PC-3 (cell line): ENCODE measurements at regions not wholly inside any gene's neighbourhood (a gene's known extent, or its start where the extent isn't known, plus 50 kb on each side); places are given as distances from the start of the nearest gene placed in this dataset.

Source experiments
- ATAC-seq: fragments of 200-7000 bp; cut with Tn5 transposase; 2 replicates; pipeline ENCODE4 v1.9.1; 2020; ENCODE audit warnings: mild to moderate bottlenecking, moderate library complexity
- BruUV-seq: library from RNA; stranded (reverse); fragments of 400-500 nt; replicated peaks from 2 replicates; lab custom pipeline; 2021; lab: Mats Ljungman, UMichigan
- CTCF ChIA-PET: fragments of 300-600 bp; sonication (Branson Sonifier 250); formaldehyde crosslinking; loops from one replicate; lab custom pipeline; 2022; ENCODE audit warnings: antibody characterized with exemption; lab: Charles Lee
- POLR2A ChIA-PET: fragments of 300-600 bp; sonication (Branson Sonifier 250); formaldehyde crosslinking; loops from one replicate; lab custom pipeline; 2022; ENCODE audit warnings: antibody characterized with exemption; ENCODE audit not compliant: unreplicated experiment; lab: Charles Lee
- DNase-seq: peaks from one replicate; pipeline ENCODE4 v3.0.0-alpha.2; 2015
- H2AFZ ChIP-seq: fragments of 300-600 bp; sonication (generic); 2 replicates; pipeline ENCODE4 v1.6.0; 2016; ENCODE audit warnings: antibody characterized with exemption, low read length
- H3F3A ChIP-seq: fragments of 300-600 bp; sonication (generic); one replicate; pipeline ENCODE4 v1.6.0; 2017; ENCODE audit warnings: antibody characterized with exemption, low read length, control low read depth, mild to moderate bottlenecking; ENCODE audit not compliant: unreplicated experiment
- H3K27ac ChIP-seq: fragments of 300-600 bp; sonication (generic); 2 replicates; pipeline ENCODE4 v1.5.1; 2016; ENCODE audit warnings: mild to moderate bottlenecking, low read length
- H3K27me3 ChIP-seq: fragments of 300-600 bp; sonication (generic); 2 replicates; pipeline ENCODE4 v1.6.1; 2016; ENCODE audit warnings: low read length, mixed read lengths
- H3K36me3 ChIP-seq: fragments of 300-600 bp; sonication (generic); 2 replicates; pipeline ENCODE4 v1.6.1; 2016; ENCODE audit warnings: low read depth, mixed run types, low read length, mixed read lengths
- H3K4me1 ChIP-seq: fragments of 300-600 bp; sonication (generic); 2 replicates; pipeline ENCODE4 v1.5.1; 2016; ENCODE audit warnings: low read length; ENCODE audit not compliant: insufficient read depth
- H3K4me2 ChIP-seq: fragments of 300-600 bp; sonication (generic); 2 replicates; pipeline ENCODE4 v1.6.0; 2016; ENCODE audit warnings: low read length
- H3K4me3 ChIP-seq: fragments of 300-600 bp; sonication (generic); 2 replicates; pipeline ENCODE4 v1.5.1; 2016; ENCODE audit warnings: mild to moderate bottlenecking, low read length, mixed read lengths
- H3K79me2 ChIP-seq: fragments of 300-600 bp; sonication (generic); 2 replicates; pipeline ENCODE4 v1.6.1; 2017; ENCODE audit warnings: low read length, mixed read lengths
- H3K9ac ChIP-seq: fragments of 300-600 bp; sonication (generic); 2 replicates; pipeline ENCODE4 v1.6.0; 2016; ENCODE audit warnings: mild to moderate bottlenecking, low read length
- H3K9me2 ChIP-seq: fragments of 300-600 bp; sonication (generic); replicated peaks from 2 replicates; pipeline ENCODE4 v1.6.1; 2016; ENCODE audit warnings: mixed run types, low read length, mixed read lengths
- H3K9me3 ChIP-seq: fragments of 300-600 bp; sonication (generic); 2 replicates; pipeline ENCODE4 v1.6.1; 2016; ENCODE audit warnings: low read length, mixed read lengths
- H4K20me1 ChIP-seq: fragments of 300-600 bp; sonication (generic); 2 replicates; pipeline ENCODE4 v1.6.1; 2016; ENCODE audit warnings: low read length, mixed read lengths
- CTCF ChIP-seq: fragments of 300-600 bp; sonication (generic); conservative IDR thresholded peaks from 2 replicates; pipeline ENCODE4 v1.5.1; 2017; ENCODE audit warnings: antibody characterized with exemption, low read depth, mild to moderate bottlenecking, low read length
- EZH2 ChIP-seq: fragments of 300-600 bp; sonication (generic); IDR thresholded peaks from one replicate; pipeline ENCODE4 v1.6.1; 2017; ENCODE audit warnings: antibody characterized with exemption, mild to moderate bottlenecking, low read length; ENCODE audit not compliant: unreplicated experiment
- EZH2phosphoT487 ChIP-seq: fragments of 300-600 bp; sonication (generic); IDR thresholded peaks from 2 replicates; pipeline ENCODE4 v1.6.1; 2018; ENCODE audit warnings: mild to moderate bottlenecking, antibody characterized with exemption, low read length, borderline replicate concordance
- intact Hi-C: fragments of 100-400 bp; cut with micrococcal nuclease; formaldehyde crosslinking; loops from 2 replicates; pipeline ENCODE4 v1.9.0; 2023

- POLR2A ChIA-PET, result no interaction called here
- Histone ChIP-seq H3K4me3 (no peak overlapping the region), H3K9me3 (no peaks in the 10 kb centered on the region), H3K9ac (no peak overlapping the region), H3K79me2 (no peaks in the 10 kb centered on the region), H3K27me3 (peaks cover 53% of the 10 kb centered on the region), H3K4me1 (no peaks in the 10 kb centered on the region), H3F3A (no peaks in the 10 kb centered on the region), H2AFZ (no peak overlapping the region), H3K4me2 (no peak overlapping the region), H3K27ac (no peak overlapping the region), H3K9me2 (no peaks in the 10 kb centered on the region), H4K20me1 (no peaks in the 10 kb centered on the region), H3K36me3 (no peaks in the 10 kb centered on the region)
- no TSS peak for BruUV-seq
- CTCF ChIA-PET, result no interaction called here
- intact Hi-C loops, result no loop called here
- ATAC-seq (no peak), DNase-seq (no peak)
- TF ChIP-seq CTCF, result no peak
- no peak for TF ChIP-seq EZH2
- no peak for TF ChIP-seq EZH2phosphoT487
Observed at GRCh38 chr1:17952506-17952905, 155.1 kb upstream of the IGSF21 start.

- DNase-seq (no peak), ATAC-seq (no peak)
- Histone ChIP-seq H3K9me2 (no peaks in the 10 kb centered on the region), H3K9me3 (no peaks in the 10 kb centered on the region), H3K4me2 (no peak overlapping the region), H3K27me3 (peaks cover 50% of the 10 kb centered on the region), H3K79me2 (no peaks in the 10 kb centered on the region), H3F3A (no peaks in the 10 kb centered on the region), H2AFZ (no peak overlapping the region), H4K20me1 (no peaks in the 10 kb centered on the region), H3K4me1 (no peaks in the 10 kb centered on the region), H3K36me3 (no peaks in the 10 kb centered on the region), H3K27ac (no peak overlapping the region), H3K9ac (no peak overlapping the region), H3K4me3 (no peak overlapping the region)
- no TSS peak for BruUV-seq
- ChIA-PET CTCF (no interaction called here), POLR2A (interaction anchor here (0.7 kb wide), 1 partner anchor 516 kb away, joined by 6 read pairs; no protein-coding TSS in a partner anchor)
- TF ChIP-seq EZH2 (no peak), CTCF (no peak), EZH2phosphoT487 (no peak)
- intact Hi-C loops, result no loop called here
Observed at GRCh38 chr1:17953921-17954320, 153.7 kb upstream of the IGSF21 start.

GRCh38 chr1:17955302-17956285, 152.0 kb upstream of the IGSF21 start:
- H3K9me2 ChIP-seq, result no peaks in the 10 kb centered on the region
- peaks cover 42% of the 10 kb centered on the region for H3K27me3 ChIP-seq
- no TSS peak for BruUV-seq
- TF ChIP-seq EZH2 (no peak), EZH2phosphoT487 (no peak), CTCF (no peak)
- ChIA-PET CTCF (no interaction called here), POLR2A (no interaction called here)
- no peak overlapping the region for H3K4me2 ChIP-seq
- no peak overlapping the region for H3K9ac ChIP-seq
- H3K36me3 ChIP-seq, result no peaks in the 10 kb centered on the region
- H3K27ac ChIP-seq, result no peak overlapping the region
- DNase-seq (peak; percentile 25), ATAC-seq (0 out of 2 replicates have a peak, but pooled peaks have one; percentile 24)
- intact Hi-C loops, result no loop called here
- H3F3A ChIP-seq, result no peaks in the 10 kb centered on the region
- H4K20me1 ChIP-seq, result no peaks in the 10 kb centered on the region
- H3K79me2 ChIP-seq, result no peaks in the 10 kb centered on the region
- H3K9me3 ChIP-seq, result no peaks in the 10 kb centered on the region
- H2AFZ ChIP-seq, result no peak overlapping the region
- H3K4me1 ChIP-seq, result no peaks in the 10 kb centered on the region
- H3K4me3 ChIP-seq, result no peak overlapping the region
